NCI-H2081 (cell line): ENCODE measurements at regions not wholly inside any gene's neighbourhood (a gene's known extent, or its start where the extent isn't known, plus 50 kb on each side); places are given as distances from the start of the nearest gene placed in this dataset.
"Not testable (repeated sequence)": the region's sequence is repeated elsewhere in the genome, so short reads cannot be mapped to it uniquely, and the experiment has no call there.

Experiments
- DNase-seq, 2 experiments: peaks; one replicate each; lab custom pipeline; 2025; lab: John Stamatoyannopoulos, UW

GRCh38 chr6:130715058-130715457 lies 112.1 kb upstream of the SMLR1 start:
- no peak for DNase-seq

DNA sequence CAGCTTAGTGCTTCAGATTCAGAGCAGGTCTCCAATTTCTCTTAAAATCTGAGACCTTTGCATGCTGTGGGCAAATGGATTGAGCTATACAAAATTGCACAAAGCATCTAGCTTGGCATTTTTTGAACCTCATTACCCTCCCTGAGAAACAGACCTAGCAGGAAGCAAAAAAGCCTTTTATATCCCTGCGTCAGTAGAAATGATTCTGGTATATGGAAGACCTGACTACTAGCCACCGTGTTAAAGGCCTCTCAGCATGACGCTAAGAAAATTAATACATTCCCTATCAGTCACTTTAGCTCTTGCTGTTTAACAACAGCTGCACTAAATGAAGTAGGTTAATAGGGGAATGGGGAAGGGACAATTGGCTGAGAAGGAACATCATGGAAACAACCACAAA lies 110.7 kb upstream of the SMLR1 start:
- no peak for DNase-seq

GRCh38 chr6:130717657-130718056 lies 109.5 kb upstream of the SMLR1 start:
- DNase-seq: no peak

DNA sequence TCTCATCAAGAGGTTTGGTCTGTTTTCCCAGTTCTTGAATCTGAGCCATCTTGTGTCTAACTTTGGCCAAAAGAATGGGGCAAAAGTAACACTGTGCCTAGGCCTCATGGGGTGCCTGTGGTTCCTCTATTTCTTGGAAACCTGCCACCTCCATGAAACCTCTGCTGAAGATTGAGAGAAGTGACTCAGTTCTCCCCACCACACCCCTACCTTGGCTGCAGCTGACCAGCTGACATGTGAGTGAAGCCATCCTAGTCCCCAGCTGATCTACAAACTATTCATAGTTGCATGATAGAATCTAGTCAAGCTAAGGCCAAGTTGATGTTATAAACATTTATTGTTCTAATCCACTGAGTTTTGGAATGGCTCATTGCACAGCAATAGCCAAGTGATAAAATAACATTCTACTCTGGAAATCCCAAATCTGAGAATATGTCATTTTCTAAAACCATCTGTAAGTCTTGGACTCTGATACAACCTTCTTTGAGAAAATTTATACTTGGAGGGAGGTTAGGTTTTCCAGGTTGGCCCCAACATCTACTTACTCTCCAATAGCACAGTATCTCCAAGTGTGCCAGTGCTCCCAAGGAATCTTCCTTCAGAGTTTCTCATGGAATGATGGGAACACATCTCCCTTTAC lies 107.0 kb upstream of the SMLR1 start:
- DNase-seq: no peak

- no peak for DNase-seq
These were observed 103.1 kb upstream of the SMLR1 start for GRCh38 chr6:130724089-130724488.

GRCh38 chr6:130725551-130725950 lies 101.7 kb upstream of the SMLR1 start:
- no peak for DNase-seq

DNA sequence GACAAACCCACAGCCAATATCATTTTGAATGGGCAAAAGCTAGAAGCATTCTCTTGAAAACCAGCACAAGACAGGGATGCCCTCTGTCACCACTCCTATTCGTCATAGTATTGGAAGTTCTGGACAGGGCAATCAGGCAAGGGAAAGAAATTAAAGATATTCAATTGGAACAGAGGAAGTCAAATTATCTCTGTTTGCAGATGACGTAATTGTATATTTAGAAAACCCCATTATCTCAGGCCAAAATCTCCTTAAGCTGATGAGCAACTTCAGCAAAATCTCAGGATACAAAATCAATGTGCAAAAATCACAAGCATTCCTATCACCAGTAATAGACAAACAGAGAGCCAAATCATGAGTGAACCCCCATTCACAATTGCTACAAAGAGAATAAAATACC lies 99.1 kb upstream of the SMLR1 start:
- not testable (repeated sequence) for DNase-seq

DNA sequence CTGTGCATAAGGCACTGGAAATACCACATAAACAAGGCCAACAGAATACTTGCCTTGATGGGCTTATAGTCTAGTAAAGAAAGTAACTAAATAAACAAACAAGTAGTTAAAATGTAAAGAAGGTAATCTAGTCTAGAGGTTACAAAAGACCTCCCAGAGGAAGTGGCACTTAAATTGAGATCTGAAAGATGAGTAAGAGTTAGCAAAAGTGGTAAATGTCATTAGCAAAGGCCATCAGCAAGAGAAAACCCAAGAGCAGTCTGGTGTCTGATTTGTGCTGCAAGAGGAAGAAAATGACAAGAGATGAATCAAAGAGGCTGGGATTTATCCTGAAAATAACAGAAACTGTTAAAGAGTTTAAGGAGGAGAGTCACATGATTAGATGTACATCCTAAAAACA lies 96.6 kb upstream of the SMLR1 start:
- DNase-seq: no peak

GRCh38 chr6:130734161-130734560 lies 93.0 kb upstream of the SMLR1 start:
- DNase-seq: no peak

GRCh38 chr6:130740308-130740707 lies 86.9 kb upstream of the SMLR1 start:
- DNase-seq: no peak

DNA sequence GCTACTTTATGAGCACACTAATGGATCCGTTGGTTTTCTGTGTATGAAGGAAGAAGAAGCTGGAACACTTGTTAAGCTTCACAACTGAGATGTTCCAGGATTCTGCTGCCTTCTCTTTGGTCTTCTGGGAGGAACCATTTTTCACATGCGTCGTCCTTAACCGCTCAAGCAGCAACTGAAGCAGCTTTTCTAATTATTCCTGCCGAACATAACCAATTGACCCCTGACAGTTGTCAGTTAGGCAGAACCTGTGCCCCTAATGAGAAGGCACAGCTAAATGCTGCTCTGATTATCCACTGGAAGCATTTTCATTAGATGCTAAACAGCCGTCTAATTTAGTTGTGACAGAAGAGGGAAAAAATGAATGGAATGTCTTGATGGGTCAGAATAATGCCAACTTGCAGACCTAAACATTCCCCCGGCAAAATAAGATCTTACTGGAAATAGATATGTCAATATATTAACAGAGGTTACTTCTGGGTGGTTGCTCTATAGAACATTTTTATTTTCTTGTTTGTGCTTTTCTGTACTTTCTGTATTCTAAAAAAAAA lies 85.0 kb upstream of the SMLR1 start:
- no peak for DNase-seq

- no peak for DNase-seq
These were observed 84.0 kb upstream of the SMLR1 start for GRCh38 chr6:130743175-130743574.

DNA sequence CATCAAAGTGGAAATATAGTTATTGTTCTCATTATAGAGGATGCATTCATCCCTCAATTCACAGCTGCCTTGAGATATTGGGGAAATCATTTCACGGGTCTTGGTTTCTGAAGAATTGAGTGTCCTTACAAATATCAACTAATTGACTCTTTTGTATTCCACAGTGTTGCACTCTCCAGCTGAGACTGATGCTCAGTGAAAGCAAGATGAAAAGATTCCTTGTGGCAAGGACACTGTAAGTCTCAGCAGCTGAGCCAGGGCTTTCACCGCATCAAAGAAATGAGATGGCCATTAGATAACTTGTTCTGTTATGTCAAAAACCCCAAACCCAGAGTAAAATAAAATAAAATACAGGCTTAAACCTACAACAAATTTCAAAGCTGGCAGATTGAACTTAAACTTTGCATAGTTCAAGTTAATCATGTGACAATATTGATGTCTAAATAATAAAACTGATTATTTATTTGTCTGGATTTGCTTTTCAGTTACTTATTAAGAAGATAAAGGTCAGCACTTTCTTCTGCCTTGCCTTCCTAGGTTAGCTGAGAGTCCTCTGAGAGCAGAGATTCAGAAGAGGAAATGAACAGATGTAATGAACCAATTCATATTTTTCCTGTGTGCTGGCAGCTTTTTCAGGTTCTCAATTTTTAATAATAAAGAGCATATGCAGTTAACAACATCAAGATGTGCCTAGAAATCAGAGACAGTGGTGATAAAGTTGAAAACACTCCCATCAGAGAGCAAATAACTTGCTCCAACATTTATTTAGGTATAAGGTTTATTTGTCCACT lies 82.4 kb upstream of the SMLR1 start:
- no peak for DNase-seq

GRCh38 chr6:130748041-130748440 lies 79.2 kb upstream of the SMLR1 start:
- DNase-seq: no peak

GRCh38 chr6:130749402-130749801 lies 77.8 kb upstream of the SMLR1 start:
- no peak for DNase-seq

DNA sequence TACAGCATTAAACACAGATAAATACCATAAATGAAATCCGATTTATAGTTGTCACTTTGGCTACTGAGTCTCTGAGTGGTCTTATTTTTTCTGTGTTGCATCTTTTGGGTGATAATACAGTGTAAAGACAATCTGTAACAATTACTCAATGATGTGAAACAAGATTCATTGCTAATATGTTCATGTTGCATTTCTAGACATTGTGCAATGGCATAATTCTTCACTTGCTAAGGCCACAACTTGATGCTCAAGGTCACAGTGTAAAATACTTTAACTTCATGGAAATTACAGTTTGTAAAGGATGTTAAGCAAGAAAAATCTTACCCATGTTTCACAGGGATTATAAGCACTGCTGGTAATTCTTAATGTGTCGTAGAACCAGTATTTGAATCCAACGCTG lies 74.9 kb upstream of the SMLR1 start:
- DNase-seq: no peak

GRCh38 chr6:130754786-130755367 lies 72.3 kb upstream of the SMLR1 start:
- DNase-seq: no peak

DNA sequence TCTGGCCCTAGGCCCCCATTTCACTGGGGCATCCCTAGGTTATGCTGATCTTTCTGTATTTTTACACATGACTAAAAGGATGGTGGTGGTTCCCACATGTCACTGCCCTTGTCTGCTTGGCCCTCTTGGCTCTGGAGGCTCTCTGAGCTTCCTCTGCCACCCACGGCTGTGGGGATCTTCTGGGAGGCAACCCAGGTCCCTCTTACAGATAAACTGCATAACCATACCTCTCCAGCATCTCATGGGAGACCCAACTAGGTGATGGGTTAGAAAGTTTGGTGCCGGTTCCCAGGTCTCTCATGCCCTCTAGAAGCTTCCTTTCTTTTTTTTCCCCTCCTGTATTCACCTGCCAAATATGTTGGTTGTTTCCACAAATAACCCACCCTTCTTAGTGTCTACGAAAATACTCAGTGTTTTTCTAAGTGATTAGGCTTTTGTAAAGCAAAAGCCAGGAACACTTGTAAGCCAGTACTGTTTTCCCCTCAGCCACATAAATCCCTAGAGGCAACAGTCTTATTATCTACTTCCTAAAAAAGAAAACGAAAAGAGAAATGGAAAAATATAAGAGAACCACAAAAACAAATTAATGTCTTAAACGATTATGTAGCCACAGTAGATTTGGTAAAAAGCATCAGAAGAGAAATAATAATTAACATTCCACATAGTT lies 71.7 kb upstream of the SMLR1 start:
- no peak for DNase-seq

DNA sequence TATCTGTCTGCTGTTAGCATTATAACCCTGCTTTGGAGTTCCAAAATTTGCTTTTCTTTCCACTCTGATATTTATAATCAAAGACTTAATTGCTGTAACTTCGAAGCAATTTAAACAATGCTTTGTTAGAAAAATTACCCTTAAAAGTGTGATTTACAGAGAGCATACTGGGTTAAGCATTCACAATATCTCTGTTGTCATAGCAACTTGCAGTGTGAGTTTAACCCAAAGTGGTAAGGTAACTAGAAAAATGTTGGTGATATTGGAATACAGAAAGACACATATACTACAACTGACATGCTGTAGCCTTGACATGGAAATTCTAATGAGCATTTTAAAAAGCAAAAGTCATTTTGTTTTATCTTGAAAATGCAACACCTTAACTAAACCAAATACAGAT lies 70.4 kb upstream of the SMLR1 start:
- DNase-seq: no peak

DNA sequence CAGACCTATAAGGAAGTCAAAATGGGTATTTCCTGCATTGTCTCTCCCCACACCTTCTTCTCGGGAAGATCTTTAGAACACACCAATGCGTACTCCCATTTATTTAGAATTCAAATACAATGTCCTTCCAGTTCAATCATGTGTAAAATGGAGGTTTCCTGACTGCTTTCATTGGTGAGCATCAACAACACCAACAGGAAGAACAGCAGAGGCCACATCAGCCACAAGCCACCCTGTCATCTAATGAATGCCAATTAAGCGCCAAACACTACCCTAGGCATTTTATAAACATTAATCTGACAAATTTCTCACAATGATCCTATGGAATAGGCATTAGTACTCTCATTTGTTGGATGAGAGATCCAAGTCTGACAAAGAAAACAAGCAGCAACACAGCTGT lies 68.4 kb upstream of the SMLR1 start:
- DNase-seq: no peak

GRCh38 chr6:130760006-130760405 lies 67.2 kb upstream of the SMLR1 start:
- peak; percentile 4 to 18 for DNase-seq

GRCh38 chr6:130761286-130761685 lies 65.9 kb upstream of the SMLR1 start:
- DNase-seq: no peak
